A549 (cell line): ENCODE measurements at regions not wholly inside any gene's neighbourhood (a gene's known extent, or its start where the extent isn't known, plus 50 kb on each side); places are given as distances from the start of the nearest gene placed in this dataset.

ENCODE experiments used
- CBX8 ChIP-seq: fragments of 200-600 bp; sonication (generic); IDR thresholded peaks from 2 replicates; pipeline ENCODE4 v1.6.1; 2016
- CHD2 ChIP-seq: fragments of 150-350 bp; IDR thresholded peaks from 2 replicates; pipeline ENCODE4 v1.6.1; 2014; ENCODE audit warnings: low read length; ENCODE audit not compliant: partially characterized antibody
- CTCF ChIP-seq: fragments of >200 bp; sonication (Bioruptor Twin); formaldehyde crosslinking; IDR thresholded peaks from 3 replicates; pipeline ENCODE4 v1.5.1; 2016
- ELK1 ChIP-seq: fragments of 150-350 bp; IDR thresholded peaks from 2 replicates; pipeline ENCODE4 v1.6.1; 2014; ENCODE audit warnings: low read depth, mild to moderate bottlenecking, low read length
- HOXA7 ChIP-seq: fragments of 250-450 bp; sonication (Bioruptor Pico); IDR thresholded peaks from 2 replicates; pipeline ENCODE4 v1.5.0; 2020; ENCODE audit warnings: mild to moderate bottlenecking, moderate library complexity
- KDM1A ChIP-seq: fragments of 200-600 bp; sonication (generic); IDR thresholded peaks from 2 replicates; pipeline ENCODE4 v1.6.1; 2016; ENCODE audit warnings: low read depth, mild to moderate bottlenecking
- MAFK ChIP-seq: fragments of 450-650 bp; IDR thresholded peaks from 2 replicates; pipeline ENCODE4 v1.6.1; 2014; ENCODE audit not compliant: partially characterized antibody
- MAX ChIP-seq: IDR thresholded peaks from 2 replicates; pipeline ENCODE4 v1.6.1; 2012
- MYC ChIP-seq: IDR thresholded peaks from 2 replicates; pipeline ENCODE4 v1.6.1; 2012; ENCODE audit warnings: mild to moderate bottlenecking, inconsistent platforms, low read length, improper control_type of control experiment, borderline replicate concordance
- POLR2AphosphoS2 ChIP-seq: conservative IDR thresholded peaks from 2 replicates; pipeline ENCODE4 v1.6.1; 2012; ENCODE audit warnings: low read length, improper control_type of control experiment, inconsistent platforms
- TFCP2L1 ChIP-seq: fragments of 250-450 bp; sonication (Bioruptor Pico); IDR thresholded peaks from 2 replicates; pipeline ENCODE4 v1.5.0; 2021; ENCODE audit warnings: mild to moderate bottlenecking
- TF ChIP-seq, protein P1 (sequence below): fragments of >200 bp; sonication (Bioruptor Twin); formaldehyde crosslinking; IDR thresholded peaks from 2 replicates; pipeline ENCODE4 v1.6.1; 2016

- TF ChIP-seq CTCF: no peak
- no peak for TF ChIP-seq KDM1A
- TF ChIP-seq ELK1: no peak
- TF ChIP-seq CBX8: no peak
- TF ChIP-seq POLR2AphosphoS2: no peak
- no peak for TF ChIP-seq CHD2
- TF ChIP-seq MAX: no peak
- TF ChIP-seq MYC: no peak
- TF ChIP-seq, protein P1, sequence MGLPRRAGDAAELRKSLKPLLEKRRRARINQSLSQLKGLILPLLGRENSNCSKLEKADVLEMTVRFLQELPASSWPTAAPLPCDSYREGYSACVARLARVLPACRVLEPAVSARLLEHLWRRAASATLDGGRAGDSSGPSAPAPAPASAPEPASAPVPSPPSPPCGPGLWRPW: no peak
- no peak for TF ChIP-seq HOXA7 (CRISPR knock-in tag)
- TF ChIP-seq MAFK: no peak
- no peak for TF ChIP-seq TFCP2L1 (CRISPR knock-in tag)
These were observed 117.1 kb upstream of the COX10 start for GRCh38 chr17:13952009-13952750.
